A673 (cell line): ENCODE measurements at regions not wholly inside any gene's neighbourhood (a gene's known extent, or its start where the extent isn't known, plus 50 kb on each side); places are given as distances from the start of the nearest gene placed in this dataset.
"Not testable (repeated sequence)": the region's sequence is repeated elsewhere in the genome, so short reads cannot be mapped to it uniquely, and the experiment has no call there.

Experiments used
- CTCF ChIP-seq: fragments of 300-800, 200-600 bp; sonication (generic); conservative IDR thresholded peaks from 2 replicates; pipeline ENCODE4 v1.5.1; 2017; ENCODE audit warnings: low read depth, mild to moderate bottlenecking, antibody characterized with exemption, low read length, moderate library complexity, mixed read lengths
- EZH2 ChIP-seq: fragments of 200-600 bp; sonication (generic); IDR thresholded peaks from 2 replicates; pipeline ENCODE4 v1.6.1; 2017; ENCODE audit warnings: borderline replicate concordance, low read depth, mild to moderate bottlenecking, mixed read lengths, antibody characterized with exemption, low read length; ENCODE audit not compliant: poor library complexity, severe bottlenecking

DNA sequence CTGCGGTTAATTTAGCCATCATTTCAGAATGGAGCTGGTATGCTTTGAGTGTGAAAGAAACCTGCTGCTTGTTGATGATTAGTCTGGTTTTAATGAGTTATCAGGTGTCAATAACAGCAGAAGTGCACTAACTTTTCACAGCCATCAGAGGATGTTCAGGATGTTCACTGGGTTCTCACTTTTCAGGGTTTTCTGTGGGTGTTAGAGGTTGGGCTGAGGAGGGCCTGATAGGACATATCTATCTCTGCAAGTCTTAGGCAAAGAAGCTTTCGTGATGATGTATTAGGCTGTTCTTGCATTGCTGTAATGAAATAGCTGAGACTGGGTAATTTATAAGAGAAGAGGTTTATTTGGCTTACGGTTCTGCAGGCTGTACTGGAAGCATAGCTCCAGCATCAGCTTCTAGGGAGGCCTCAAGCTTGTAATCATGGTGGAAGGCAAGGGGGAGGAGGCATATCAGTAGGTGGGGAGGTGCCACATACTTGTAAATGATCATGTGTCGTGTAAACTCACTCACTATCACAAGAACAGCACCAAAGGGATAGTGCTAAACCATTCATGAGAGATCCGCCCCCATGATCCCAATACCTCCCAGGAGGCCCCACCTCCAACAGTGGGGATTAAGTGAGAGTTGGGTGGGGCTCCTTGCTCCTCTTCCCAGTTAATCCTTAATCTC, 376.2 kb downstream of the NPIPA7 start:
- TF ChIP-seq CTCF, EZH2: not testable (repeated sequence)
